Tibial nerve (tissue), 4 donors: ENCODE measurements at regions not wholly inside any gene's neighbourhood (a gene's known extent, or its start where the extent isn't known, plus 50 kb on each side); places are given as distances from the start of the nearest gene placed in this dataset.
"Not testable (repeated sequence)": the region's sequence is repeated elsewhere in the genome, so short reads cannot be mapped to it uniquely, and the experiment has no call there.

Experiments
- CTCF ChIP-seq, 5 experiments: fragments of 200-600 bp in 3 of 5; fragments of 450-650 bp in 2 of 5; sonication (generic) in 3 of 5; IDR thresholded peaks; one replicate each; pipeline ENCODE4 v1.5.1; 2016 to 2019; ENCODE audit warnings: antibody characterized with exemption in 5 of 5, mild to moderate bottlenecking in 3 of 5, moderate library complexity in 2 of 5
- EP300 ChIP-seq, 2 donors: sonication (generic); formaldehyde crosslinking; IDR thresholded peaks; one replicate each; pipeline ENCODE4 v1.6.1; 2017; ENCODE audit warnings: antibody characterized with exemption in 2 of 2, mild to moderate bottlenecking in 1 of 2
- POLR2A ChIP-seq, 2 donors: fragments of 450-650 bp; IDR thresholded peaks; one replicate each; pipeline ENCODE4 v1.6.1; 2017; ENCODE audit warnings: antibody characterized with exemption in 2 of 2, mild to moderate bottlenecking in 2 of 2, moderate library complexity in 2 of 2

- not testable (repeated sequence) for TF ChIP-seq CTCF, EP300, POLR2A (IDR thresholded peaks at IDR 0.05)
Measured at GRCh38 chr2:87595017-87595416, 152.9 kb upstream of the PLGLB2 start.
